Peyer's patch (tissue), 4 donors: ENCODE measurements at regions not wholly inside any gene's neighbourhood (a gene's known extent, or its start where the extent isn't known, plus 50 kb on each side); places are given as distances from the start of the nearest gene placed in this dataset.

Source experiments
- DNase-seq, 3 donors: peaks; one replicate each; pipeline ENCODE4 v3.0.0-alpha.2; 2017 to 2019
- H3K27ac ChIP-seq, 4 donors: fragments of 200-600 bp; sonication (generic); one replicate each; pipeline ENCODE4 v1.5.1; 2016 to 2019
- H3K27me3 ChIP-seq, 2 donors: fragments of 200-600 bp; sonication (generic); one replicate each; pipeline ENCODE4 v1.5.1; 2019
- H3K36me3 ChIP-seq, 3 donors: fragments of 200-600 bp; sonication (generic); one replicate each; pipeline ENCODE4 v1.5.1; 2016 to 2019
- H3K4me1 ChIP-seq, 4 donors: fragments of 200-600 bp; sonication (generic); one replicate each; pipeline ENCODE4 v1.5.1; 2016 to 2019
- H3K4me3 ChIP-seq, 4 donors: fragments of 200-600 bp; sonication (generic); 1 replicate in 3 of 4; 2 replicates in 1 of 4; pipeline ENCODE4 v1.5.1; 2016 to 2019; ENCODE audit warnings: mild to moderate bottlenecking in 1 of 4
- H3K9me3 ChIP-seq, 4 donors: fragments of 200-600 bp; sonication (generic); one replicate each; pipeline ENCODE4 v1.5.1; 2016 to 2019; ENCODE audit warnings: mild to moderate bottlenecking in 1 of 4
- POLR2A ChIP-seq, 2 donors: fragments of 450-650 bp; IDR thresholded peaks; one replicate each; pipeline ENCODE4 v1.5.1; 2017; ENCODE audit warnings: antibody characterized with exemption in 2 of 2, mild to moderate bottlenecking in 2 of 2, moderate library complexity in 2 of 2
- TF ChIP-seq, protein P1 (sequence below), 6 experiments: fragments of 450-650 bp in 4 of 6; fragments of 200-600 bp in 2 of 6; sonication (generic) in 1 of 6; IDR thresholded peaks; one replicate each; pipeline ENCODE4 v1.5.1; 2017 to 2019; ENCODE audit warnings: antibody characterized with exemption in 6 of 6, mild to moderate bottlenecking in 3 of 6, moderate library complexity in 1 of 6

DNA sequence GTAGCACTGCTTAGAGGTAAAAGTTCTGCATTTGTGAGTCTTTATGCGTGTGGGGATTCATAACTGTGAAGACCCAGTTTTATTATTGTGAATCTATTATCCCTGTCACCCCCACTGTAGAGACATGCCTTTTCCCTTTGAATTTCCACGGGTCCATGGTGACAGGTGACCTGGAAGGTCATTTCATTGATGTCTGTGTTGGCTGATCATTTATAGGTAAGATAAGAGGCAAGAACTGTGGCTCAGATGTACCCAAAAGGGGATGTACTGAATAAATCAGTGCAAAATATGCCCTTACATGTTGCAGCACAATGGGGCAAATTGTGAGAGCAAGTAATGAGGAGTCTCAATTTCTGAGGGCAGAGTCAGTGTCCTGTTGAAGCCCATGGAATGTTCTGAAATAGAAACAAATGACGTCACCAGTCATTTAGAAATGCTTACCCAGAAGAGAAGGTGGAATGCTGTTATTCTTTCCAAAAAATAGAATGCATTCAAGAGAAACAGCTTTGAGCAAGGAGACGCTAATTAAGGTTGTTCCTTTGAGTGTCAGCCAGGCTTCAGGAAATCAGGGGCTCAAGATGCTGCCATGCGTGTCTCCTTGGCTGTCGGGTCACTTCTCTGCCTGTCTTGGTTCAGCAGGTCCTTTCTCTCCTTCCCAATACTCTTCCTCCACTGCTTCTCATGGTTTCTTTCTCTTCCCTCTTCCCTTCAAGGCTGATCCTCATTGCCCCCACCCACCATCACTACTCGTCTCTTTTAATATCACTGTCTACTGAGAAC is 118.7 kb upstream of the E2F8 start:
- H3K27ac ChIP-seq, result no peak overlapping the region
- no peaks in the 10 kb centered on the region for H3K27me3 ChIP-seq
- no peaks in the 10 kb centered on the region for H3K36me3 ChIP-seq
- H3K4me3 ChIP-seq, result no peak overlapping the region
- H3K4me1 ChIP-seq, result no peaks in the 10 kb centered on the region
- no peak for DNase-seq
- no peak for TF ChIP-seq POLR2A (IDR thresholded peaks at IDR 0.05)
- TF ChIP-seq, protein P1, sequence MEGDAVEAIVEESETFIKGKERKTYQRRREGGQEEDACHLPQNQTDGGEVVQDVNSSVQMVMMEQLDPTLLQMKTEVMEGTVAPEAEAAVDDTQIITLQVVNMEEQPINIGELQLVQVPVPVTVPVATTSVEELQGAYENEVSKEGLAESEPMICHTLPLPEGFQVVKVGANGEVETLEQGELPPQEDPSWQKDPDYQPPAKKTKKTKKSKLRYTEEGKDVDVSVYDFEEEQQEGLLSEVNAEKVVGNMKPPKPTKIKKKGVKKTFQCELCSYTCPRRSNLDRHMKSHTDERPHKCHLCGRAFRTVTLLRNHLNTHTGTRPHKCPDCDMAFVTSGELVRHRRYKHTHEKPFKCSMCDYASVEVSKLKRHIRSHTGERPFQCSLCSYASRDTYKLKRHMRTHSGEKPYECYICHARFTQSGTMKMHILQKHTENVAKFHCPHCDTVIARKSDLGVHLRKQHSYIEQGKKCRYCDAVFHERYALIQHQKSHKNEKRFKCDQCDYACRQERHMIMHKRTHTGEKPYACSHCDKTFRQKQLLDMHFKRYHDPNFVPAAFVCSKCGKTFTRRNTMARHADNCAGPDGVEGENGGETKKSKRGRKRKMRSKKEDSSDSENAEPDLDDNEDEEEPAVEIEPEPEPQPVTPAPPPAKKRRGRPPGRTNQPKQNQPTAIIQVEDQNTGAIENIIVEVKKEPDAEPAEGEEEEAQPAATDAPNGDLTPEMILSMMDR (IDR thresholded peaks at IDR 0.05), result no peak
- no peaks in the 10 kb centered on the region for H3K9me3 ChIP-seq

DNA sequence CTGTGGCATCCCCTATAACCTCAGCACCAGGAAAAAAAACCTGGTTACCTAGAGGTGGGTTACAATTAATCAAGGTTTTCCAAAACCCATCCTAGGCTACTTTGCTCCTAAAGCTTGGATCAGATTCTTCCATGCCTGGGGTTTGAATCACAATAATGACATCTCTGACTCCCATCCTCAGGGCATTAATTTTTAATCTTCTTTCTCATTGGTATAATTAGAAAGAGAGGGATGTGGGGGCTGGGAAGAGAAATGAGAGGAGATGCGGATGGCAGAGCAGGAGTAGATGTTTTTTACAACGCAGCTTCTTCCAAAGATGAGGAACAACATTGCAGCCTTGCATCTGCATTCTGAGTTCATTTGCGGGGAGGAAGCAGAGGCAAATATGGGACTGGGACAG is 117.2 kb upstream of the E2F8 start:
- H3K9me3 ChIP-seq, result no peaks in the 10 kb centered on the region
- no peak overlapping the region for H3K4me3 ChIP-seq
- no peak overlapping the region for H3K27ac ChIP-seq
- no peaks in the 10 kb centered on the region for H3K27me3 ChIP-seq
- no peaks in the 10 kb centered on the region for H3K4me1 ChIP-seq
- no peaks in the 10 kb centered on the region for H3K36me3 ChIP-seq
- no peak for DNase-seq
- TF ChIP-seq, protein P1 (IDR thresholded peaks at IDR 0.05), result no peak
- no peak for TF ChIP-seq POLR2A (IDR thresholded peaks at IDR 0.05)

DNA sequence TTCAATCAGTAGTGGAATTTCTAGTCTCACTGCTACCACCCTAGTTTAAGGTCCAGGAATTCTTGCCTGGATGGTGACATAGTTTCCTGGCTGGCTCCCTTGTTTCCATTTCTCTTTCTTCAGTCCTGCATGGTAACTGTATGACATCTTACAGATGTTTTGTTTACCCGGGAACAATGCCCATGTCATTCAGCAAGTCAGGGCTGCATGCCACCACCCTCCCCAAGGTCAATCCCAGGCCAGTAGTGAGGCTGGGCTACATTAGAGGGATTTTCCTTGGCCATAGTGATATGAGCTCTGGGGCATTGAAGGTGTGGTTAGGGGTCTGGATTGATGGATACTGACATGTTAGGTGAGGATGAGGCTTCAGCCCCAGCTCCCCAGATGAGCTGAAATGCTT is 114.9 kb upstream of the E2F8 start:
- Histone ChIP-seq H3K4me1 (no peaks in the 10 kb centered on the region), H3K4me3 (no peak overlapping the region), H3K27ac (no peak overlapping the region), H3K27me3 (no peaks in the 10 kb centered on the region), H3K9me3 (no peaks in the 10 kb centered on the region), H3K36me3 (no peaks in the 10 kb centered on the region)
- no peak for DNase-seq
- TF ChIP-seq, protein P1 (IDR thresholded peaks at IDR 0.05), result no peak
- TF ChIP-seq POLR2A (IDR thresholded peaks at IDR 0.05), result no peak

DNA sequence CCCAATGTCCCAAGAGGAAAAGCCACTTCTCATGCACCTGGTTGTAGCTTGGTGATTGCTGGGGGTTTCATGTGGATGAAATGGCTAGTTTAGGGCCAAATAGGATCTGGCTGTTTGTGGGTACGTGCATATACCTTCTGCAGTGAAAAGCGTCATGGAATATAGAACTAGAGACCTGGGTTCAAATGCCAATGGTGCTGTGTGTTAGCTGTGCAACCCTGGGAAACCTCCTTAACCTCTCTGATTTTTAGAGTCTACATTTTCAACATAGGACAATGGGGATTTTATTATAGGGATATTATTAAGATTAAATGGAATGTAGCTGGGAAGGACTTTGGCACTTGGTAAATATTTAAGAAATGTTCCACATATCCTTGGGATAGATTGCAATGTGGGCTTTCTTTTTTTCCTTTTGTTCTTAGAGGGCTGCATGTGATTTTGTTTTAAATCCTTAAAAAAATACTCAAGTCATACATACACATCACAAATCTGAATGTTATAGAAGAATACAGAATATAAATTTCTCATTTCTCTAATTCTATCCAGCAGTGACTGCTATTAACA is 112.6 kb upstream of the E2F8 start:
- TF ChIP-seq, protein P1 (IDR thresholded peaks at IDR 0.05), result no peak
- no peak for TF ChIP-seq POLR2A (IDR thresholded peaks at IDR 0.05)
- H3K27me3 ChIP-seq, result no peaks in the 10 kb centered on the region
- DNase-seq, result no peak

DNA sequence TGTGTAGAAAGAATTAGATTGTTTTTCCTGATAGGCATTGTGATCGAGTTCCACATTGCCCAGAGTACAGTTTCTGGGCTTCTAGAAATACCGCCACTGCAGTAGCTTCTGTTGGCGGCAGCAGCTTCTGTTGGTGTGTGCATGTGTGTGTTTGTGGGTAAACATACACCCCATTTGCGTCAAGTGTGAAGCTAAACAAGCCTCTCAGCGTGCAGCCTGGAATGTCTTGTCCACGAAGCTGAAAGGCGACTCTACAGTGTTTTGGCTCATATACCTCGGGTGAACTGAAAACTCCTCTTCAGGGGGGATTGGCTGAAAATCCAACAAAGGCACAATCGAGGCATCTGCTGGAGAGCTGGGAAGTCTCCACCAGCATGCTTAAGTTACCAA is 112.0 kb upstream of the E2F8 start:
- Histone ChIP-seq H3K4me3 (no peak overlapping the region), H3K36me3 (no peaks in the 10 kb centered on the region), H3K9me3 (no peaks in the 10 kb centered on the region), H3K27me3 (no peaks in the 10 kb centered on the region), H3K27ac (no peak overlapping the region), H3K4me1 (no peaks in the 10 kb centered on the region)
- TF ChIP-seq, protein P1 (IDR thresholded peaks at IDR 0.05), result no peak
- TF ChIP-seq POLR2A (IDR thresholded peaks at IDR 0.05), result no peak
- no peak for DNase-seq

More for the DNA sequence above, 112.6 kb upstream of the E2F8 start:
- Histone ChIP-seq H3K4me1 (no peaks in the 10 kb centered on the region), H3K9me3 (no peaks in the 10 kb centered on the region), H3K36me3 (no peaks in the 10 kb centered on the region), H3K4me3 (no peak overlapping the region), H3K27ac (no peak overlapping the region)
